NCI-H2196 (cell line): ENCODE measurements at regions not wholly inside any gene's neighbourhood (a gene's known extent, or its start where the extent isn't known, plus 50 kb on each side); places are given as distances from the start of the nearest gene placed in this dataset.
"Not testable (repeated sequence)": the region's sequence is repeated elsewhere in the genome, so short reads cannot be mapped to it uniquely, and the experiment has no call there.

Experiments used
- DNase-seq: peaks from one replicate; lab custom pipeline; 2025; ENCODE audit not compliant: unreplicated experiment; lab: John Stamatoyannopoulos, UW

DNA sequence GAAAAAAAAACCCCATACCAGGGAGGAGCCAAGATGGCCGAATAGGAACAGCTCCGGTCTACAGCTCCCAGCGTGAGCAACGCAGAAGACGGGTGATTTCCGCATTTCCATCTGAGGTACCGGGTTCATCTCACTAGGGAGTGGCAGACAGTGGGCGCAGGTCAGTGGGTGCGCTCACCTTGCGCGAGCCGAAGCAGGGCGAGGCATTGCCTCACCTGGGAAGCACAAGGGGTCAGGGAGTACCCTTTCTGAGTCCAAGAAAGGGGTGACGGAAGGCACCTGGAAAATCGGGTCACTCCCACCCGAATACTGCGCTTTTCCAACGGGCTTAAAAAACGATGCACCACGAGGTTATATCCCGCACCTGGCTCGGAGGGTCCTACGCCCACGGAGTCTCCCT is 1328.6 kb downstream of the GRIK2 start:
- DNase-seq = not testable (repeated sequence)

GRCh38 chr6:102717737-102718456 is 1324.4 kb downstream of the GRIK2 start:
- no peak for DNase-seq

DNA sequence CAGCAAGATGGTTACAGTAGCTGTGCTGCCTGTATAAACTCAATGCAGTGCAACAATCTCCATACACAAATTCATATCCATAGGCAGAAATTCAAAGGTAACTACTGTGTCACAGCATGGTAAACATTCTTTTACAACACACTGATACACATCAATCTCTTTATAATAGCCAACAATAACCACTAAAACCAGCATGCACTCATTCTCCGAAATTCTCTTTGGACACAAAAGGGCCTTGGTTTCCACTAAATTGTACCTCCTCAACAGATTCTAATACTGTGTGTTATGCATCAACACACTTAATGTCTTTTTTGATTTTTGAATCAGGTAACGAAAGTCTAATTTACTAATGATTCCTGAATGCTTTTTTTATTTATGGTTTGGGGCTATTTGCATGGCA is 1323.7 kb downstream of the GRIK2 start:
- no peak for DNase-seq

GRCh38 chr6:102701019-102701418 is 1307.5 kb downstream of the GRIK2 start:
- no peak for DNase-seq

DNA sequence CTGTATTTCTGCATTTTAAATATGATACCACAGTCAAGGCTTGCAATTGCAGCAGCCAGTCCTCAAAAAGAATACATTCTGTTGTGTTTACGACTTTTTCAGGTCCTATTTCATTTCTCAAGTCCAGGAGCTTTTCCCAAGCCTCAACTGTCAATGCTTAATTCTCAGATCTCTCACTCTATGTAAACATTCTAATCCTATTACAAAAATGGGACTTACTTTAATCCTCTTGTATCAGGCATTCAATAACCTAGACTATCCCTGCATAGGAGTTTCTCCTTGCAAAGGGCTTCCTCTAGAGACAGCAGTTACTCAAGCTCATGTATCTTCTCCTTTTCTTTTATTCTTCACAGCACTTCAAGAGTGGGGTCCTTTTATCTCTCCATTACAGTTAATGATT is 1293.0 kb downstream of the GRIK2 start:
- DNase-seq = no peak

DNA sequence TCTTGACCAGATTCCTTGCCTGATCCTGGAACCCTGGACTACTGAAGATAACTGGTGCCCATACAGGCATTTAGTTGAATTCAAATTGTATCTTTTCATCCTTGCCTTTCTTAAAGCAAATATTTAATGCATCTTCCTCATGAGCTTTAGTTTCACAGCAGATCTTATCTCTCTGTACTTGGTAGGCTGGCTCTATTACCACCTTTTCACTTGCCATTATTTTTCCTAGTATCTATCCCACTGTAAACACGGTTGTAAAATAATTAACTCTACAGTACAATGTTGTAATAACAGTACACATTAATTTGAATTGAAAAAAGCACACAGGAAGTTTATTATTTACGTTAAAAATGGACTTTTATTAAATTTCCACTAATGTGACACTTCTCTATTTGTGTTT is 1286.9 kb downstream of the GRIK2 start:
- no peak for DNase-seq

DNA sequence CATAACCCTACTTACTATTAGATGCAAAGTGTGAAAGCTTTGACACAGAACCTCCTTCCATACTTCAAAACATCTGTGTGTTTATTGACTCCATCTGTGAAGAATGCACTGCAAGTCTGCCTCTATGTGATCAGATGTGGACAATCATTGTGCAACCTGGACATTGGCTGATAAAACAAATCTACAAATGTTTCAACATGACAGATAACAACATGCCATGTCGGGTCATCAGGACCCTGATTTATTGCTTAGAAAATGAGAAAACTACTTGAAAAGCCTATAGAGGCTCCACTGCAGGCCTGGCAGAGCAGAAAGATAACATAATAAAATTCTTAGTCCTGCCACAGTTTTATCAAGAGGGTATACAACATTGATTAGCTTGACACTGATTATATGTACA is 1286.4 kb downstream of the GRIK2 start:
- no peak for DNase-seq

DNA sequence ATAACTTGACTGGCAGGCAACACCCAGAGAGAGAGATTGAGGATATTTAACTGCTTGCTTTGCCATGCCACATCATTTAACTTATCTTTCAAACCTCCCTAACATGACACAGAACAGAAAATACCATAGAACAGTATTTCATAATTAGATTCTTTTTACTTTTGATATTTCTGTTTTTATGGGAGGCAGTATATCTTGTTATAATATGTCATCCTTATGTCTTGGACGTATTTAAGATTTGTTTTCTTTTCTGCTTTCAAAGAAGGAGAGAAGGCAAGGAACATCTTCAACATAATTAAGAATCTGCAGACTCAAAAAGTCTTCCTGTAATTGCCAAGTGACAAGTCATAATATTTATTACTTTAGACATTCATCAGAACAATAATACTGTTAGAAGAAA is 1283.7 kb downstream of the GRIK2 start:
- no peak for DNase-seq

GRCh38 chr6:102670735-102671134 is 1277.2 kb downstream of the GRIK2 start:
- no peak for DNase-seq

DNA sequence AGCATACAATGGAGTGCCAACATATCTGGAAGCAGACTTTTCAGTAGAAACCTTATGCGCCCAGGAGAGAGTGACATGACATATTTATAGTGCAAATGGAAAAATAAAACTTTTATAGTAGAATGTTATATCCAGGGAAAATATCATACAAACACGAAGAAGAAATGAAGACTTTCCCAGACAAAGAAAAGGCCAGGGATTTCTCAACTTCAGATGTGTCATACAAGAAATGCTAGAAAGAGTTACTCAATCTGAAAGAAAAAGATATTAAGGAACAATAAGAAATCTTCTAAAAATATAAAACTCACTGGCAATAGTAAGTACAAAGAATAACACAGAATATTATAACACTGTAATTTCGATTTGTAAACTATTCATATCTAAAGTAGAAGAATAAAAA is 1269.3 kb downstream of the GRIK2 start:
- DNase-seq = no peak

DNA sequence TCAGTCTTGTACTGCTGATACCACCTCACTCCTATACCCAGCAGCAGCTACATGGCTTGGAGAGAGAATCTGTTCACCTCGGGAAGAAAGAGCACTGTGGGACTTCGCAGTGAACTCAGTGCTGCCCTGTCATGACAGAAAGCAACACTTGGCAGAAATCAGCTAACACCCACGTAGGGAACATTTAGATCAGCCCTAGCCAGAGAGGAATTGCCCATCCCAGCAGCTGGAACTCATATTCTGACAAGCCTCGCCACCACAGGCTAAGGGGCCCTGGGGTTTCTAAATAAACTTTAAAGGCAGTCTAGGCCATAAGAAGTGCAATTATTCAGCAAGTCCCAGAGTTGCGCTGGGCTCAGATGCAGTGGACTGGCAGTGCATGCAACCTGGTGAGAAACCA is 1266.8 kb downstream of the GRIK2 start:
- DNase-seq = no peak

- no peak for DNase-seq
Observed at GRCh38 chr6:102655823-102656222, 1262.3 kb downstream of the GRIK2 start.

DNA sequence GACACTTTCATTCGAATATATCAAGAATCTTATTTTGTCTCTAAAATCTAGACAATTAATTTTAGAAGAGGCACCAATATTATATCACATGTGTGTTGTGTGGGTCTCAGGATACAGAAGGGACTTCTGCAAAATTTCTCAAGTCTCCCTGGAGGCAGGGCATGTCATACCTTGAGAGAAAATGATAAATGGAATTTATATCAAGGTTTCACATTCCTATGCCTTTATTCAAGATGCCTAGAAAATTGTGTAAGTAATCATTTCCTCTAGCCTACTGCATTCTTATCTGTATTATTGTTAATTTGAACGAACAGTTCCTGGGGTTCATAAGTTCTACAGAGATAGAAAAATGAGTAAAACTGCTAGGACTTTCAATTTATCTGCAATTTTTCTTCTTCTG is 1247.9 kb downstream of the GRIK2 start:
- no peak for DNase-seq

DNA sequence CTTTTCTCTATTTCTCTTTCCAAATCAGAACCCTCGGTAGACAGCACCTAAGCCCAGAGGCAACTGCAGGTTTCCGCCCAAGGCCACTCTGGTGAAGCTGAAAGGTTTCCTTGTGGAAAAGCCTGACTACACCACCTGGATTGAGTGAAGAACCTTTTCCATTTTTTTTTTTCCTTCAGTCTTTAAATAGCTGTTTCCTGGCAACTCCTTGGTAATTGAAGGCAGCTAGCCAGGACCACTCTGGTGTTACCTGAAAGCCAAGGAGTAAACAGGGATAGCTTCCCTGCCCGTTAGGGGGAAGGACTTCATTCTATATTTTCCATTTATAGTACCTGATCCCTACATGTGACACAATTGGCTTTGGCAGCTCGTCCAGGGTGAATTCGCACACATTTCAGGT is 1238.4 kb downstream of the GRIK2 start:
- no peak for DNase-seq

DNA sequence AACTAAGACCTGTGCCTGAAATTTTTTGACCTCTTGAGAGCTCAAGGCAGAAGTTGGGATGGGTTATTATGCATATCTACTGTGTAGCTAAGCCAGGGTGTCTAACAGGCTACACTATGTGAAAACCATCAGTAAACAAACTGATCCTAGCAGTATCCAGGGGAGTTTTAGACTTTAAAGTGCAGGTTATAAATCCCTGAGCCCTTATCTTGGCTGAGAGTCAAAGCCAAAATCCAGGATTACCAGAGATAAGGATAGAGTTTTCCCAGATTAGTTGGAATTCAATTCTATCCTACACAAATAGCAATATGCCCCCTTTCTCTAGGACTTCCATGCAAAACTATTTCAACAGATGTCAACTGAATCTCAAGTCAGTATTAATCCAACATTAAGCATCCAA is 1229.7 kb downstream of the GRIK2 start:
- DNase-seq = no peak

DNA sequence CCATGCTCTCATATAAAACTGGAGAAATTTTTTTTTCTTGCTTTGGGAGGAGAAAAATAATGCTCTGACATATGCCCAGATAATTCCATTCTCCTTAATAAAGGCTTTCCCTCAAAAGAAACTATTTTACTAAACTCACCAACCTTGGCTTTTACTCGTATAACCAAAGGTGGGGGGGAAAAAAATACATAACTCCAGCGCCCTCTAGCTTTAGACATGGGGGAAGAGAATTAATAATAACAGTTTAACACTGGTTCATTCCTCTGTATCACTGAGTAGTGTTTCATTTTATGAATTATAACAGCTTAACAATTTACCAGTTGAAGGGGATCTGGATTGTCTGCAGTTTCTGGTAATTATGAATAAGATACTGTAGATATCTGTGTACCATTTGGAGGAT is 1226.1 kb downstream of the GRIK2 start:
- DNase-seq = peak; percentile 16

DNA sequence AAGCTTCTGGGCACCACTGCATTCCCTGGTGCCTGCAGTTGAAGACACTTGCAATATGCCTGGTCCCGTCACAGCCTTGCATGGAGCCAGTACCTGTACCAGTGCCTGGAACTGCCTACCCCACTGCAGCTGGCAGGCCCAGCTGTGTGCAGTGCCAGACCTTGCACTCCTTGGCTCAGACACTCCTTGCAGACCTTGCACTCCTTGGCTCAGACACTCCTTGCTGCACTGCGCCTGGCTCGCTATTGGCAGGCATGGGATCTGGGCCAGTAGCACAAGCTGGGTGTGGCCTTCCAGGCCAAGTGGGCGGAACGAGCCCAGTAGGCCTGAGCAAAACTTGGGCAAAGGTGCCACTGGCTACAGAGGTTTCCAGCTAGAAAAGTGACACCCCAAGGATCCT is 1189.1 kb downstream of the GRIK2 start:
- DNase-seq = no peak

- DNase-seq = no peak
Observed at GRCh38 chr6:102581378-102582124, 1188.0 kb downstream of the GRIK2 start.

DNA sequence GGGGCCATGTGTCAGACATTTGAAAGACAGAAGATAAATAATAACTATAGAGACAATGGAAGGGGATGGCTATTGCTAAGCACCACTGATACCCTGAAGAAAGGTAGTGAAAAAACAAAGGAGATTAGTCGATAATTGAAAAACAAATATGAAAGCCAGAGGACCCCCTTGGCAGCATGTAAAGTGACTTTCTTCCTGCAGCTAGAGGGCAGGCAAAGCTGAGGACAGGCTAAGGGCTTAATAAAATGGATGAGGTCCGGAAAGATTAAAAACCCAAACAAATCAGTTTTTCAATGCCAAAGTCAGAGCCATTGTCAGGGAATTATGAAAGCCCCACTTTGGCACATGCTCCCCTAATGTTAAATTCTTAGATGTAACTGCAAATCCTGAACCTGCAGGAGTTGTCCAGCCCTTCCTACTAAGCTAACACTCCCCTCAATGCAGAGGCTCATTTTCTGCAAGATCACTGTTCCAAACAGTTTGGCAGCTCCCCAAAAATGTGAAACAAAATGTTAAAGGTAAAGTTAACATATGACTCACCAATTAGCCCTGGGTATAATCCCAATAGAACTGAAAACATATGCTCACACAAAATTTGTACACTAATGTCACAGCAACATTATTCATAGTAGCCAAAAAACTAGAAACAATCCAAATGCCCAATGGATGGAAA is 1177.9 kb downstream of the GRIK2 start:
- DNase-seq = no peak

- DNase-seq = no peak
Observed at GRCh38 chr6:102562713-102563112, 1169.2 kb downstream of the GRIK2 start.

DNA sequence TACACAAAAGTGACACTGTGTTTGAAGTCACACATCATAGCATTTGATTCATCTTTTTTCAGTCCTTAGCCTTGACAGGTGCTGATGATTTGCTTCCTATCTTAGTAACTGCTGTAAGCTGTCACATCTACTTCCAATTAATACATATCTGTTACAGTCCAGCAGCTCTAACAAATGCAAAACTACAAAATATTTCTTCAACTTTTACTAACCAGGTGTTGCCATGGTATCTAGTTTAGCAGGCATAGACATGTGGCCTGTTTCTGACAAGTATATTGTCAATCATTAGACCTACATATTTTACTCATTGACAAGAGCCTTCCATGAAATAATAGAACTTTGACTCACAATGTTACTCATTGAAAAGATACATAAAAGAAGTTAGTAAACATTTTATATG is 1159.7 kb downstream of the GRIK2 start:
- no peak for DNase-seq

DNA sequence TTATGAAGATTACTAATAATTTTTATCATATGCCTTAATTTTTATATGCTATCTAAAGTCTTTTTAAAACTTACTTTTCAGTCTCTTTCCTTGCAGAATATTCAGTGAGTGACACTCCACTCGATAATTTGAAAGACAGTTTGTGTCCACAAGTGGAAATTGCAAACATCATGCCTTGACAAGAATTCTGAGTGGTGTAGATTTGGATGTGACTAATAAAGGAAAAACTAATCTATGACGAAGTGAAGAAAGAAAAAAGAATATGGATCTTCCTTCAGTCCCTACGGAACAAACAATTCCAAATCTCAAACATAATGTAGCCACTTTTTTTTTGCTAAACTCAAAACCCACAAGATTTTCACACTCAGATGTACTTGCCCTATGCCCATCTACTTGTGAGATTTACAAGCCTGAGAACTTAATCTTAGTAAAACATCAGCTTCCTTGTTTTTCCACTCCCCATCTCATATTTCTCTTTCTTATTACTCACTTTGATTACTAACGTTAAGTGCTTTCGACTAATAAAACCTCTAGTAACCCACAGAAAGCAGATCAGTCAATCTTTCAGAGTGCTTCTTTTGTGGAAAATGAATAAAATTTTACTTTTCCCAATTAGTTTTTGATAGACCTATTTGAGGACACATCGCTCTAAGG is 1155.8 kb downstream of the GRIK2 start:
- DNase-seq = no peak
